ENCODE measurements at regions not wholly inside any gene's neighbourhood (a gene's known extent, or its start where the extent isn't known, plus 50 kb on each side); places are given as distances from the start of the nearest gene placed in this dataset.

- DNase-seq, result no peak
These were observed 736.9 kb upstream of the CCDC54 start for GRCh38 chr3:106640353-106640752.

GRCh38 chr3:106642161-106642560, 735.1 kb upstream of the CCDC54 start:
- no peak for DNase-seq

GRCh38 chr3:106643684-106644161, 733.5 kb upstream of the CCDC54 start:
- no peak for DNase-seq

GRCh38 chr3:106673926-106674569, 703.2 kb upstream of the CCDC54 start:
- DNase-seq, result no peak

- DNase-seq, result no peak
These were observed 701.8 kb upstream of the CCDC54 start for GRCh38 chr3:106675451-106675850.

- no peak for DNase-seq
These were observed 698.4 kb upstream of the CCDC54 start for GRCh38 chr3:106678657-106679390.

GRCh38 chr3:106683953-106684620, 693.2 kb upstream of the CCDC54 start:
- DNase-seq, result no peak

GRCh38 chr3:106685745-106686144, 691.5 kb upstream of the CCDC54 start:
- no peak for DNase-seq

- no peak for DNase-seq
These were observed 689.3 kb upstream of the CCDC54 start for GRCh38 chr3:106687905-106688304.

GRCh38 chr3:106688464-106688863, 688.8 kb upstream of the CCDC54 start:
- DNase-seq, result no peak

- DNase-seq, result no peak
These were observed 685.8 kb upstream of the CCDC54 start for GRCh38 chr3:106691476-106691875.

GRCh38 chr3:106692624-106693023, 684.6 kb upstream of the CCDC54 start:
- no peak for DNase-seq

GRCh38 chr3:106699122-106699521, 678.1 kb upstream of the CCDC54 start:
- no peak for DNase-seq

GRCh38 chr3:106700981-106701380, 676.3 kb upstream of the CCDC54 start:
- no peak for DNase-seq

GRCh38 chr3:106703524-106703923, 673.7 kb upstream of the CCDC54 start:
- DNase-seq, result no peak

- DNase-seq, result no peak
These were observed 669.9 kb upstream of the CCDC54 start for GRCh38 chr3:106707347-106707746.

GRCh38 chr3:106710596-106710995, 666.6 kb upstream of the CCDC54 start:
- DNase-seq, result no peak

- DNase-seq, result no peak
These were observed 665.6 kb upstream of the CCDC54 start for GRCh38 chr3:106711650-106712049.

- no peak for DNase-seq
These were observed 662.8 kb upstream of the CCDC54 start for GRCh38 chr3:106714400-106714799.

- no peak for DNase-seq
These were observed 662.0 kb upstream of the CCDC54 start for GRCh38 chr3:106715286-106715685.

- no peak for DNase-seq
These were observed 660.0 kb upstream of the CCDC54 start for GRCh38 chr3:106717178-106717780.

GRCh38 chr3:106719077-106719476, 658.2 kb upstream of the CCDC54 start:
- no peak for DNase-seq

- DNase-seq, result no peak
These were observed 657.7 kb upstream of the CCDC54 start for GRCh38 chr3:106719583-106719982.

GRCh38 chr3:106720510-106720909, 656.7 kb upstream of the CCDC54 start:
- DNase-seq, result no peak
